Ovary (tissue), 3 donors: ENCODE measurements at regions not wholly inside any gene's neighbourhood (a gene's known extent, or its start where the extent isn't known, plus 50 kb on each side); places are given as distances from the start of the nearest gene placed in this dataset.

ENCODE experiments used
- CTCF ChIP-seq, 3 donors: fragments of 450-650 bp in 2 of 3; fragments of 200-600 bp in 1 of 3; IDR thresholded peaks; one replicate each; pipeline versions ENCODE4 v1.5.1 to v1.8.0; 2016 to 2022; ENCODE audit warnings: antibody characterized with exemption in 3 of 3, mild to moderate bottlenecking in 1 of 3
- EP300 ChIP-seq: sonication (generic); formaldehyde crosslinking; IDR thresholded peaks from one replicate; pipeline ENCODE4 v1.6.1; 2017; ENCODE audit warnings: antibody characterized with exemption
- POLR2A ChIP-seq: fragments of 450-650 bp; IDR thresholded peaks from one replicate; pipeline ENCODE4 v1.6.1; 2017; ENCODE audit warnings: antibody characterized with exemption, mild to moderate bottlenecking, moderate library complexity
- donor health status: DM: no; HTN: no; CAD: no.

GRCh38 chr4:180292339-180292738, 1950.9 kb upstream of the TENM3 start:
- TF ChIP-seq CTCF (IDR thresholded peaks at IDR 0.05) (no peak), POLR2A (no peak), EP300 (no peak)
